Left renal cortex interstitium (tissue), 4 donors: ENCODE measurements at regions not wholly inside any gene's neighbourhood (a gene's known extent, or its start where the extent isn't known, plus 50 kb on each side); places are given as distances from the start of the nearest gene placed in this dataset.
"Not testable (repeated sequence)": the region's sequence is repeated elsewhere in the genome, so short reads cannot be mapped to it uniquely, and the experiment has no call there.

Experiments used
- DNase-seq, 4 donors: peaks; one replicate each; pipeline ENCODE4 v3.0.0-alpha.2; 2013; ENCODE audit warnings: low read depth in 4 of 4, low spot score in 2 of 4, missing footprints in 1 of 4

DNA sequence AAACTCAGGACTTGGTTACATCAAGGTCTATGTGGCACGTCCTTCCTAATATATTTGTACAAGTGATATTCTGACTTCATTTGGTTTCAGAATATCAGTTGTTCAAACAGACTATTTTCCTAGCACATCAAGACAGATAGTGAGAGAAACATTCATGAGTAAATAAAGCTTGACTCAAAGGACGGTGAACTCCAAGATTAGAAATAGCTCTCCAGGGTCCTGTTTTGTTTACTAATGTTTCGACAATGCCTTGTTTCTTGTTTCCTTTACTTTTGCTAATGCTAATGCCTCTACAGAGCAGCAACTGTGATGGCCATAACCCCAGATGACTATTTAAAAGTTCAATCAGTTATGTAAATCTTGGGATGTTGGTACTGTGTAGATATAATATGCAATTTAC, 313.9 kb downstream of the KLF12 start:
- no peak for DNase-seq

DNA sequence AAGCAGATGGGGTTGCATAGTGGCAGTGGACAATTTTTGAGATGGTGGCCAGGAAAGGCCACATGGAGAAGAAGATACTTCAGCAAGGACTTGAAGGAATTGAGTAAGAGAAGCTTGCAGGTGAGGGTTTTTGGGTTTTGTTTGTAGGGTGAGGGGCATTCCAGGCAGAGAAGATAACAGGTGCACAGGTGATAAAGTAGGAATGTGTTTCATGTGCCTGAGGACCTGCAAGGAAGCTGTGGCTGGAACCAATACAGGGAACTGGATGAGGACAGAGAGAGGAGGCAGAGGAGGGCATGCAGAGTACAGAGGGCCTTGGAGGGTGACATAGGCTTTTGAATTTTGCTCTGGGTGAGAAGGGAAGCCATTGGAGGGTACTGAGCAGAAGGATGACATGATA, 314.5 kb downstream of the KLF12 start:
- no peak for DNase-seq

DNA sequence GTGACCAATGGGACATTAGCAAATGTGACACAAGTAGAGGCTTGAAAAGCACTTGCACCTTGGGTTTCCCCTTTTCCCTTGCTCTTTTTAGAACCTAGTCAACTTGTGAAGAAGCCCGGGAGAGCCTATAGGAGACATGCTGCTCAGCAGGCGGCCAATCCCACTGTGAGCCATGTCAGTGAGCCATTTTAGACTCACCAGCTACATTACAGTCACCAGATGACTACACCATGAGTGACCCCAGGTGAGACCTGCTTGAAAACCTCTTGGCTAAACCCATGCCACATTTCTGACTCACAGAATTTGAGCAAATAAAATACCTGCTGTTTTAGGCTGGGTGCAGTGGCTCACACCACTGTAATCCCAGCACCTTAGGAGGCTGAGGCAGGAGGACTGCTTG, 317.5 kb downstream of the KLF12 start:
- DNase-seq = no peak

DNA sequence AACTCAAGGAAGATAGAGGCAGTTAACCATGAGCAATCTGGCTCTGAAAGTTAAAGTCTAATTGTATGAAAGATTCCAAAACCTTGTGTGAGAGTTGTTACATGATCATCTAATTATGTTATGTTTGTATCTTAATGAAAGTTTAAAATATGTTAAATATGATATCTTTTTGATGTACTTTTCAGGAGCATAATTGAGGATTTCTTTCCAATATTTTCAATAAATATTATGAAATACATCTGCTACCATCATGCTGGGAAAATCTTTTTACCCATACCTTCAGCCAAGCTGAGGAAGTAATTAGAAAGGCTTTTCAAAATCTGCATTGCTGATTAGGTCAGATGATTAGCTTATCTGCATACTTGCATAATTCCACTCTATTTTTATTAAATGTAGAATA, 318.4 kb downstream of the KLF12 start:
- no peak for DNase-seq

- no peak for DNase-seq
Observed at GRCh38 chr13:73810647-73811046, 323.6 kb downstream of the KLF12 start.

- no peak for DNase-seq
Observed at GRCh38 chr13:73809561-73809960, 324.6 kb downstream of the KLF12 start.

GRCh38 chr13:73808318-73808717, 325.9 kb downstream of the KLF12 start:
- no peak for DNase-seq

- DNase-seq = not testable (repeated sequence)
Observed at GRCh38 chr13:73805326-73805958, 328.8 kb downstream of the KLF12 start.

DNA sequence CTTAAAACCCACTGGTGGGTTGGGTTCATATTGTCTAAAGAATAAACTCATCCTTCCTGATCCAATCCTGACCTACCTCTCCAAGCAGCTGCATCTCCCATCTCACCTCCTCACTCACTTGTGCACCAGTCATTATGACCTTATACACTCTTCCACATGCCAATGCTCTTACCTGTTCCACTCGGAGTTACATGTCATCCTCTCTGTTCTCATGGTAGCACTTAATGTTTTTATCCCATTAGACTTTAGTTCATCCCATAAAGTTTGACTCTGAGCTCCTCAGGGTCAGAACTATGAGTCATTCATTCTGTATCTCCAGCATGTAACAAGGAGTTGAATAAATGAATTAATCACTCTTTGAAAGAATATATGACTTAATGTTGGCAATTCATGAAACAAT, 330.2 kb downstream of the KLF12 start:
- DNase-seq = no peak

- no peak for DNase-seq
Observed at GRCh38 chr13:73800011-73800410, 334.2 kb downstream of the KLF12 start.

DNA sequence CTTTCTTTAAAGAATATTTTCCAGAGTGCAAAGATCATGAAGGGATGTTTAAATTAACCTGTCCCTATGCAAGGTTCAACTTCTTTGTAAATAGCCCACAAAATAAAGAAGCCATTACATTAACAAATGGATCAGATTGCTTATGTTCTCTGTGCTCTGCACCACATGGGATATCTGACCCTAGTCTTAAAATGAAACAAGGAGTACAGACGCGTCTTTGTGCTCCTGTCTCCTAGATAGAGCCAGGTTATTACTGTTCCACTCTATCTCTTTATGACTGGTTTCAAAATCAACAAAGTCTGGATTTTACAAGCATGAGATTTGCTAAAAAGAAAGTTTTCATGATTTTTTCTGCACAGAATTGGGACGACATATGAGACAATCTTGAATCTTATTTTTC, 339.4 kb downstream of the KLF12 start:
- no peak for DNase-seq

- no peak for DNase-seq
Observed at GRCh38 chr13:73793361-73793760, 340.8 kb downstream of the KLF12 start.

GRCh38 chr13:73792796-73793195, 341.4 kb downstream of the KLF12 start:
- DNase-seq = no peak

DNA sequence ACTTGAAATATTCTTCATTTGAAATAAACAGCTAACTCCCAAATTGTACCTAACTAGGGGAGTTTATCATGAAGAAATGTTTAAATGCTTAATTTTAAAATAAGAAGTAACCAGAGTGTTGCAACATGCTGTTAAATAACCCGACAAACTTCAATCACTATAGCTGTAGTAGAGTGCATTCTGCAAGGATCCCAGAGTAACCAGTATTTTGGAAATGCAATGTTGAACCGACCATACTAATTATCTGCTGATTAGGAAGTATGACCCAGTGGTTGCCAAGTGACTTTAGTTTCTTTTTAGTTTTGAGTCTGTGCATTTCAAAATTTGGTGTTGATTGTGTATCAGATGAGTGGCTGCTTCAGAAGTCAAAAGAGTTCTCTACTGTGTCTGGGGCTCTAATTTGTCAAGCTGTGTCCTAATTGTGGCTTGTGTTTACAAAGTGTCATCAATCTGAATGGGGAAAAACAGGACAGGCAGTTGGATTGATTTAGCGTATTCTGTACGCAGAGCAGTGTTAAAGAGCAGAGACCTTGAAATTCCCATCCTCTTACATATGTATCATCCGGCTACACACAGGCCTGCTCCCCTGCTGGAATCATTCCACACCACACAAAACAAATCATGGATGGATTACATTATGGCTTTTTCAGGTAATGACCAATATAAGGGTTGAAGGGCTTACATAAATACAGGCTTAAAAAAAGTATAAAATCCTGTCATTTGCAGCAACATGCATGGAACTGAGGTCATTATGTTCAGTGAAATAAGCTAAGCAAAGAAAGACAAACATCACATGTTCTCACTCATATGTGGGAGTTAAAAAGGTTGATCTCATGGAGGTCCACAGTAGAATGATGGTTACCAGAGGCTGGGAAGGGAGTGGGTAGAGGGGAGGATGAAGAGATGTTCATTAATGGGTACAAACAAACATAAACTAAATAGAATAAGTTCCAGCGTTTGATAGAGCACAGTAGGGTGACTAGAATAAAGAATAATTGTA, 351.5 kb downstream of the KLF12 start:
- no peak for DNase-seq

GRCh38 chr13:73781384-73781783, 352.8 kb downstream of the KLF12 start:
- no peak for DNase-seq

- no peak for DNase-seq
Observed at GRCh38 chr13:73779881-73780280, 354.3 kb downstream of the KLF12 start.

- no peak for DNase-seq
Observed at GRCh38 chr13:73778242-73778864, 355.9 kb downstream of the KLF12 start.

DNA sequence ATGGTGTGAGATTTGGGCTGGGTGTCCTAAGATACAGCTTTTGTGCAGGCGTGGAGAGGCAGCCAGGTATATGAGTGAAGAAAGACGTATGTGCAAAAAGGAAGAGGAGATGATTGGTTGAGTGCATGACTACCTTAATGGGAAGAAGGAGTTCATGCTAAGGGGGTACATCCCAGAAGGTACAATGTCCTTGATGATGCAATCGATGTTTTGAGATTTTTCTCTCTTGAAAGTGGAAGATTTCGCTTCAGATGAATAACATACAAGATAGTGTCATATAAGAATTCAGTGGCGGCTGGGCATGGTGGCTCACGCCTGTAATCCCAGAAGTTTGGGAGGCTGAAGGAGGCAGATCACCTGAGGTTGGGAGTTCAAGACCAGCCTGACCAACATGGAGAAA, 357.1 kb downstream of the KLF12 start:
- DNase-seq = no peak

DNA sequence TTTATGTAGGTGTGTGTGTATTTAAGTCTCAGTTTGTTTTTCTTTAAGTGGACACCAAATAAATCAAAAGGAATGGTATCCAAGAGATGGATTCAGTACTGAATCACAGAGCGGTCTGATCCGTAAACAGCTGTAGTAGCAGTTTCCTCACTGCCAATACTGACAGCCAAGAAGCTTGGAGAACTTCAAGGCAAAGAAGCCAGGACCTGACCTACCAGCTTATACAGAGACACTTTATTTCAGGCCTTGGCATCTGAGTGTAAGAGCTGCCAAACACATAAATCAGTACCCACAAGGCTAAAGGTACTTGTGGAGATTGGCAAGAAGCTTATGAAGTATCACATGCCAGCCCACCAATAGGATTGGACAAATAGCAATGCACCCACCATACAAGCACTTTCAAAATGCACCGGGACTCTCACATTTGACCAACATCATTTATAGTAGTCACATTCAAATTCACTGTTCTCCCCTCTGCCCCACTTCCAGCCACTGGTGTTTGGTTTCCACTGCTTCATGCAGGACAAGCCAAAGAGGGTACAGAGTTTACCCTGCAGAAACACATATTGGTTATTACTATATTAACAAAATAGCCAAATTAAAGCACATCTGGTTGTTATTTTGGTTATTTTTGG, 357.9 kb downstream of the KLF12 start:
- DNase-seq = no peak

GRCh38 chr13:73773168-73773549, 361.0 kb downstream of the KLF12 start:
- no peak for DNase-seq
